ENCODE measurements at regions not wholly inside any gene's neighbourhood (a gene's known extent, or its start where the extent isn't known, plus 50 kb on each side); places are given as distances from the start of the nearest gene placed in this dataset.
A peak's percentile ranks its signal among the peaks of the same experiment; 100 is the strongest.

GRCh38 chr3:41106691-41107090, 92.6 kb upstream of the CTNNB1 start:
- no CpG with 5 or more reads among the region's 2 CpGs for WGBS (ENCODE audit: insufficient coverage)

GRCh38 chr3:41111011-41111410, 88.3 kb upstream of the CTNNB1 start:
- Histone ChIP-seq H3K4me3 (ENCODE audit: low read length) (no peak overlapping the region), H3K27me3 (ENCODE audit: control insufficient read depth, insufficient read depth, low read length) (no peaks in the 10 kb centered on the region), H3K9me3 (replicated peaks; ENCODE audit: control insufficient read depth, low read depth, low read length) (no peaks in the 10 kb centered on the region), H3K36me3 (ENCODE audit: control insufficient read depth, insufficient read depth, low read length) (no peaks in the 10 kb centered on the region), H3K4me1 (ENCODE audit: control insufficient read depth, insufficient read depth, low read length) (no peaks in the 10 kb centered on the region), H3K27ac (ENCODE audit: low read length) (no peak overlapping the region)
- no peak for DNase-seq
- 55% methylated on average over 2 of the region's 2 CpGs for WGBS (ENCODE audit: insufficient coverage)

More at GRCh38 chr3:41106691-41107090, 92.6 kb upstream of the CTNNB1 start:
- Histone ChIP-seq H3K9me3 (replicated peaks; ENCODE audit: control insufficient read depth, low read depth, low read length) (no peaks in the 10 kb centered on the region), H3K36me3 (ENCODE audit: control insufficient read depth, insufficient read depth, low read length) (no peaks in the 10 kb centered on the region), H3K4me1 (ENCODE audit: control insufficient read depth, insufficient read depth, low read length) (peaks cover 2% of the 10 kb centered on the region), H3K27me3 (ENCODE audit: control insufficient read depth, insufficient read depth, low read length) (no peaks in the 10 kb centered on the region), H3K4me3 (ENCODE audit: low read length) (no peak overlapping the region), H3K27ac (ENCODE audit: low read length) (no peak overlapping the region)
- DNase-seq = no peak

- H3K4me1 ChIP-seq (ENCODE audit: control insufficient read depth, insufficient read depth, low read length) = peaks cover 4% of the 10 kb centered on the region
- H3K36me3 ChIP-seq (ENCODE audit: control insufficient read depth, insufficient read depth, low read length) = no peaks in the 10 kb centered on the region
- DNase-seq = no peak
- no peak overlapping the region for H3K4me3 ChIP-seq (ENCODE audit: low read length)
- WGBS (ENCODE audit: insufficient coverage) = 67% methylated on average over 2 of the region's 2 CpGs
- no peak overlapping the region for H3K27ac ChIP-seq (ENCODE audit: low read length)
- no peaks in the 10 kb centered on the region for H3K27me3 ChIP-seq (ENCODE audit: control insufficient read depth, insufficient read depth, low read length)
- H3K9me3 ChIP-seq (replicated peaks; ENCODE audit: control insufficient read depth, low read depth, low read length) = no peaks in the 10 kb centered on the region
Measured at GRCh38 chr3:41112466-41112865, 86.8 kb upstream of the CTNNB1 start.

- H3K4me3 ChIP-seq (ENCODE audit: low read length) = no peak overlapping the region
- DNase-seq = no peak
- no peaks in the 10 kb centered on the region for H3K27me3 ChIP-seq (ENCODE audit: control insufficient read depth, insufficient read depth, low read length)
- H3K36me3 ChIP-seq (ENCODE audit: control insufficient read depth, insufficient read depth, low read length) = no peaks in the 10 kb centered on the region
- H3K4me1 ChIP-seq (ENCODE audit: control insufficient read depth, insufficient read depth, low read length) = peaks cover 16% of the 10 kb centered on the region
- 73% methylated on average over 3 of the region's 4 CpGs for WGBS (ENCODE audit: insufficient coverage)
- H3K9me3 ChIP-seq (replicated peaks; ENCODE audit: control insufficient read depth, low read depth, low read length) = no peaks in the 10 kb centered on the region
- no peak overlapping the region for H3K27ac ChIP-seq (ENCODE audit: low read length)
Measured at GRCh38 chr3:41115069-41115468, 84.2 kb upstream of the CTNNB1 start.

- 38% methylated on average over 2 of the region's 8 CpGs for WGBS (ENCODE audit: insufficient coverage)
- no peak for DNase-seq
Measured at GRCh38 chr3:41116851-41117250, 82.5 kb upstream of the CTNNB1 start.

GRCh38 chr3:41117398-41117870, 81.9 kb upstream of the CTNNB1 start:
- WGBS (ENCODE audit: insufficient coverage) = 75% methylated on average over 11 of the region's 15 CpGs
- H3K4me3 ChIP-seq (ENCODE audit: low read length) = no peak overlapping the region
- DNase-seq = peak; percentile 92

More at GRCh38 chr3:41116851-41117250, 82.5 kb upstream of the CTNNB1 start:
- no peaks in the 10 kb centered on the region for H3K36me3 ChIP-seq (ENCODE audit: control insufficient read depth, insufficient read depth, low read length)
- H3K27me3 ChIP-seq (ENCODE audit: control insufficient read depth, insufficient read depth, low read length) = no peaks in the 10 kb centered on the region
- no peak overlapping the region for H3K27ac ChIP-seq (ENCODE audit: low read length)
- H3K4me3 ChIP-seq (ENCODE audit: low read length) = no peak overlapping the region
- peaks cover 23% of the 10 kb centered on the region for H3K4me1 ChIP-seq (ENCODE audit: control insufficient read depth, insufficient read depth, low read length)
- no peaks in the 10 kb centered on the region for H3K9me3 ChIP-seq (replicated peaks; ENCODE audit: control insufficient read depth, low read depth, low read length)

GRCh38 chr3:41118461-41119390, 80.6 kb upstream of the CTNNB1 start:
- Histone ChIP-seq H3K27ac (ENCODE audit: low read length) (no peak overlapping the region), H3K27me3 (ENCODE audit: control insufficient read depth, insufficient read depth, low read length) (no peaks in the 10 kb centered on the region), H3K9me3 (replicated peaks; ENCODE audit: control insufficient read depth, low read depth, low read length) (no peaks in the 10 kb centered on the region), H3K36me3 (ENCODE audit: control insufficient read depth, insufficient read depth, low read length) (no peaks in the 10 kb centered on the region), H3K4me1 (ENCODE audit: control insufficient read depth, insufficient read depth, low read length) (peaks cover 23% of the 10 kb centered on the region), H3K4me3 (ENCODE audit: low read length) (no peak overlapping the region)
- DNase-seq = no peak
- WGBS (ENCODE audit: insufficient coverage) = 58% methylated on average over 4 of the region's 10 CpGs

More at GRCh38 chr3:41117398-41117870, 81.9 kb upstream of the CTNNB1 start:
- peak overlapping the region; percentile 31 for H3K27ac ChIP-seq (ENCODE audit: low read length)
- H3K36me3 ChIP-seq (ENCODE audit: control insufficient read depth, insufficient read depth, low read length) = no peaks in the 10 kb centered on the region
- H3K9me3 ChIP-seq (replicated peaks; ENCODE audit: control insufficient read depth, low read depth, low read length) = no peaks in the 10 kb centered on the region
- peaks cover 23% of the 10 kb centered on the region for H3K4me1 ChIP-seq (ENCODE audit: control insufficient read depth, insufficient read depth, low read length)
- H3K27me3 ChIP-seq (ENCODE audit: control insufficient read depth, insufficient read depth, low read length) = no peaks in the 10 kb centered on the region

GRCh38 chr3:41120460-41120859, 78.8 kb upstream of the CTNNB1 start:
- Histone ChIP-seq H3K4me3 (ENCODE audit: low read length) (no peak overlapping the region), H3K4me1 (ENCODE audit: control insufficient read depth, insufficient read depth, low read length) (peaks cover 23% of the 10 kb centered on the region), H3K27ac (ENCODE audit: low read length) (peak overlapping the region; percentile 38), H3K36me3 (ENCODE audit: control insufficient read depth, insufficient read depth, low read length) (no peaks in the 10 kb centered on the region), H3K27me3 (ENCODE audit: control insufficient read depth, insufficient read depth, low read length) (no peaks in the 10 kb centered on the region), H3K9me3 (replicated peaks; ENCODE audit: control insufficient read depth, low read depth, low read length) (no peaks in the 10 kb centered on the region)
- 32% methylated on average over 3 of the region's 7 CpGs for WGBS (ENCODE audit: insufficient coverage)
- peak; percentile 58 for DNase-seq

GRCh38 chr3:41125258-41125657, 74.0 kb upstream of the CTNNB1 start:
- WGBS (ENCODE audit: insufficient coverage) = 84% methylated on average over 2 of the region's 2 CpGs

GRCh38 chr3:41126472-41126871, 72.8 kb upstream of the CTNNB1 start:
- Histone ChIP-seq H3K36me3 (ENCODE audit: control insufficient read depth, insufficient read depth, low read length) (no peaks in the 10 kb centered on the region), H3K4me3 (ENCODE audit: low read length) (no peak overlapping the region), H3K27ac (ENCODE audit: low read length) (no peak overlapping the region), H3K27me3 (ENCODE audit: control insufficient read depth, insufficient read depth, low read length) (no peaks in the 10 kb centered on the region), H3K4me1 (ENCODE audit: control insufficient read depth, insufficient read depth, low read length) (no peaks in the 10 kb centered on the region), H3K9me3 (replicated peaks; ENCODE audit: control insufficient read depth, low read depth, low read length) (peaks cover 3% of the 10 kb centered on the region)
- WGBS (ENCODE audit: insufficient coverage) = 92% methylated on average over 3 of the region's 4 CpGs
- DNase-seq = no peak

More at GRCh38 chr3:41125258-41125657, 74.0 kb upstream of the CTNNB1 start:
- Histone ChIP-seq H3K4me1 (ENCODE audit: control insufficient read depth, insufficient read depth, low read length) (peaks cover 5% of the 10 kb centered on the region), H3K9me3 (replicated peaks; ENCODE audit: control insufficient read depth, low read depth, low read length) (peaks cover 3% of the 10 kb centered on the region), H3K27ac (ENCODE audit: low read length) (no peak overlapping the region), H3K4me3 (ENCODE audit: low read length) (no peak overlapping the region), H3K36me3 (ENCODE audit: control insufficient read depth, insufficient read depth, low read length) (no peaks in the 10 kb centered on the region), H3K27me3 (ENCODE audit: control insufficient read depth, insufficient read depth, low read length) (no peaks in the 10 kb centered on the region)
- DNase-seq = no peak

All from muscle of leg (tissue), 3 donors.